ENCODE measurements at regions not wholly inside any gene's neighbourhood (a gene's known extent, or its start where the extent isn't known, plus 50 kb on each side); places are given as distances from the start of the nearest gene placed in this dataset.

GRCh38 chr1:189786761-189787160 is 690.9 kb downstream of the BRINP3 start:
- H3K4me3 ChIP-seq (ENCODE audit: low read depth in 1 of 2, low read length in 2 of 2): no peak overlapping the region
- H3K27me3 ChIP-seq (ENCODE audit: insufficient read depth, low read length, poor library complexity): no peaks in the 10 kb centered on the region
- H2AFZ ChIP-seq (ENCODE audit: low read depth, low read length): no peak overlapping the region
- H3K9ac ChIP-seq (ENCODE audit: low read depth, low read length): no peak overlapping the region
- H3K4me2 ChIP-seq (ENCODE audit: insufficient read depth, low read length): no peak overlapping the region
- H3K36me3 ChIP-seq (ENCODE audit: insufficient read depth, low read length): no peaks in the 10 kb centered on the region
- no peak overlapping the region for H3K27ac ChIP-seq (ENCODE audit: low read length)
- H4K20me1 ChIP-seq (ENCODE audit: insufficient read depth, low read length): no peaks in the 10 kb centered on the region
- ATAC-seq (ENCODE audit: insufficient read depth, low read depth): no peak
- no peaks in the 10 kb centered on the region for H3K4me1 ChIP-seq (ENCODE audit: insufficient read depth, low read length)
- TF ChIP-seq EZH2 (IDR thresholded peaks at IDR 0.05; ENCODE audit: borderline replicate concordance, low read depth, low read length, severe bottlenecking) (no peak), CTCF (IDR thresholded peaks at IDR 0.05; ENCODE audit: borderline replicate concordance, extremely low read depth, low read length, poor library complexity, severe bottlenecking) (no peak)
- H3K9me3 ChIP-seq (ENCODE audit: insufficient read depth, low read length, severe bottlenecking): no peaks in the 10 kb centered on the region
- no peak for DNase-seq
- no peaks in the 10 kb centered on the region for H3K79me2 ChIP-seq (ENCODE audit: insufficient read depth, low read length)

- no peak overlapping the region for H2AFZ ChIP-seq (ENCODE audit: low read depth, low read length)
- TF ChIP-seq CTCF (IDR thresholded peaks at IDR 0.05; ENCODE audit: borderline replicate concordance, extremely low read depth, low read length, poor library complexity, severe bottlenecking): no peak
- TF ChIP-seq EZH2 (IDR thresholded peaks at IDR 0.05; ENCODE audit: borderline replicate concordance, low read depth, low read length, severe bottlenecking): no peak
- H3K9me3 ChIP-seq (ENCODE audit: insufficient read depth, low read length, severe bottlenecking): no peaks in the 10 kb centered on the region
- no peaks in the 10 kb centered on the region for H3K4me1 ChIP-seq (ENCODE audit: insufficient read depth, low read length)
- no peak overlapping the region for H3K4me3 ChIP-seq (ENCODE audit: low read depth in 1 of 2, low read length in 2 of 2)
- no peaks in the 10 kb centered on the region for H4K20me1 ChIP-seq (ENCODE audit: insufficient read depth, low read length)
- no peak overlapping the region for H3K4me2 ChIP-seq (ENCODE audit: insufficient read depth, low read length)
- H3K9ac ChIP-seq (ENCODE audit: low read depth, low read length): no peak overlapping the region
- ATAC-seq (ENCODE audit: insufficient read depth, low read depth) (no peak), DNase-seq (no peak)
- no peaks in the 10 kb centered on the region for H3K36me3 ChIP-seq (ENCODE audit: insufficient read depth, low read length)
- no peaks in the 10 kb centered on the region for H3K79me2 ChIP-seq (ENCODE audit: insufficient read depth, low read length)
- H3K27ac ChIP-seq (ENCODE audit: low read length): no peak overlapping the region
- H3K27me3 ChIP-seq (ENCODE audit: insufficient read depth, low read length, poor library complexity): no peaks in the 10 kb centered on the region
These were observed 690.5 kb downstream of the BRINP3 start for GRCh38 chr1:189787201-189787600.

GRCh38 chr1:189790335-189790734 is 687.3 kb downstream of the BRINP3 start:
- Histone ChIP-seq H3K9me3 (ENCODE audit: insufficient read depth, low read length, severe bottlenecking) (no peaks in the 10 kb centered on the region), H3K9ac (ENCODE audit: low read depth, low read length) (no peak overlapping the region), H3K27me3 (ENCODE audit: insufficient read depth, low read length, poor library complexity) (no peaks in the 10 kb centered on the region), H3K79me2 (ENCODE audit: insufficient read depth, low read length) (no peaks in the 10 kb centered on the region), H4K20me1 (ENCODE audit: insufficient read depth, low read length) (no peaks in the 10 kb centered on the region), H3K4me3 (ENCODE audit: low read depth in 1 of 2, low read length in 2 of 2) (no peak overlapping the region), H3K27ac (ENCODE audit: low read length) (no peak overlapping the region), H3K4me1 (ENCODE audit: insufficient read depth, low read length) (no peaks in the 10 kb centered on the region), H2AFZ (ENCODE audit: low read depth, low read length) (no peak overlapping the region), H3K4me2 (ENCODE audit: insufficient read depth, low read length) (no peak overlapping the region), H3K36me3 (ENCODE audit: insufficient read depth, low read length) (no peaks in the 10 kb centered on the region)
- ATAC-seq (ENCODE audit: insufficient read depth, low read depth): no peak
- no peak for DNase-seq
- no peak for TF ChIP-seq CTCF (IDR thresholded peaks at IDR 0.05; ENCODE audit: borderline replicate concordance, extremely low read depth, low read length, poor library complexity, severe bottlenecking)
- TF ChIP-seq EZH2 (IDR thresholded peaks at IDR 0.05; ENCODE audit: borderline replicate concordance, low read depth, low read length, severe bottlenecking): no peak

- no peak for ATAC-seq (ENCODE audit: insufficient read depth, low read depth)
- DNase-seq: no peak
- H2AFZ ChIP-seq (ENCODE audit: low read depth, low read length): no peak overlapping the region
- H3K9ac ChIP-seq (ENCODE audit: low read depth, low read length): no peak overlapping the region
- no peaks in the 10 kb centered on the region for H4K20me1 ChIP-seq (ENCODE audit: insufficient read depth, low read length)
- H3K36me3 ChIP-seq (ENCODE audit: insufficient read depth, low read length): no peaks in the 10 kb centered on the region
- no peaks in the 10 kb centered on the region for H3K79me2 ChIP-seq (ENCODE audit: insufficient read depth, low read length)
- H3K4me1 ChIP-seq (ENCODE audit: insufficient read depth, low read length): no peaks in the 10 kb centered on the region
- no peak overlapping the region for H3K4me3 ChIP-seq (ENCODE audit: low read depth in 1 of 2, low read length in 2 of 2)
- TF ChIP-seq CTCF (IDR thresholded peaks at IDR 0.05; ENCODE audit: borderline replicate concordance, extremely low read depth, low read length, poor library complexity, severe bottlenecking): no peak
- TF ChIP-seq EZH2 (IDR thresholded peaks at IDR 0.05; ENCODE audit: borderline replicate concordance, low read depth, low read length, severe bottlenecking): no peak
- H3K4me2 ChIP-seq (ENCODE audit: insufficient read depth, low read length): no peak overlapping the region
- no peaks in the 10 kb centered on the region for H3K27me3 ChIP-seq (ENCODE audit: insufficient read depth, low read length, poor library complexity)
- H3K9me3 ChIP-seq (ENCODE audit: insufficient read depth, low read length, severe bottlenecking): no peaks in the 10 kb centered on the region
- no peak overlapping the region for H3K27ac ChIP-seq (ENCODE audit: low read length)
These were observed 674.3 kb downstream of the BRINP3 start for GRCh38 chr1:189803364-189803763.
